Stomach (tissue), 4 donors: ENCODE measurements at regions not wholly inside any gene's neighbourhood (a gene's known extent, or its start where the extent isn't known, plus 50 kb on each side); places are given as distances from the start of the nearest gene placed in this dataset.
"Not testable (repeated sequence)": the region's sequence is repeated elsewhere in the genome, so short reads cannot be mapped to it uniquely, and the experiment has no call there.

Experiments
- POLR2A ChIP-seq, 4 donors: fragments of 450-650 bp; IDR thresholded peaks; one replicate each; pipeline ENCODE4 v1.6.1; 2016; ENCODE audit warnings: antibody characterized with exemption in 4 of 4, control low read depth in 2 of 4, mild to moderate bottlenecking in 1 of 4, moderate library complexity in 1 of 4
- TF ChIP-seq, protein P1 (sequence below), 7 experiments: fragments of 450-650 bp in 4 of 7; fragments of 200-600 bp in 3 of 7; sonication (generic) in 3 of 7; IDR thresholded peaks; one replicate each; pipeline ENCODE4 v1.5.1; 2016 to 2019; ENCODE audit warnings: antibody characterized with exemption in 7 of 7, control low read depth in 2 of 7, mild to moderate bottlenecking in 1 of 7

DNA sequence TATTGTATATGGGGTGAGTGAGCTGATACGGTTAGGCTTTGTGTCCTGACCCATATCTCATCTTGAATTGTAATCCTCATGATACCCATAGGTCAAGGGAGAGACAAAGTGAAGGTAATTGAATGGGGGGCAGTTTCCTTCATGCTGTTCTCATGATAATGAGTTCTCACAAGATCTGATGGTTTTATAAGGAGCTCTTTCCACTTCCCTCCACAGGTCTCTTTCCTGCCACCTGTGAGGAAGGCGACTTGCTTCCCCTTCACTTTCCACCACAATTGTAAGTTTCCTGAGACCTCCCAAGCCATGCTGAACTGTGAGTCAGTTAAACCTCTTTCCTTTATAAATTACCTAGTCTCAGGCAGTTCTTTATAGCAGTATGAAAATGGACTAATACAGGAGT, 255.1 kb upstream of the PAPPA start:
- TF ChIP-seq, protein P1, sequence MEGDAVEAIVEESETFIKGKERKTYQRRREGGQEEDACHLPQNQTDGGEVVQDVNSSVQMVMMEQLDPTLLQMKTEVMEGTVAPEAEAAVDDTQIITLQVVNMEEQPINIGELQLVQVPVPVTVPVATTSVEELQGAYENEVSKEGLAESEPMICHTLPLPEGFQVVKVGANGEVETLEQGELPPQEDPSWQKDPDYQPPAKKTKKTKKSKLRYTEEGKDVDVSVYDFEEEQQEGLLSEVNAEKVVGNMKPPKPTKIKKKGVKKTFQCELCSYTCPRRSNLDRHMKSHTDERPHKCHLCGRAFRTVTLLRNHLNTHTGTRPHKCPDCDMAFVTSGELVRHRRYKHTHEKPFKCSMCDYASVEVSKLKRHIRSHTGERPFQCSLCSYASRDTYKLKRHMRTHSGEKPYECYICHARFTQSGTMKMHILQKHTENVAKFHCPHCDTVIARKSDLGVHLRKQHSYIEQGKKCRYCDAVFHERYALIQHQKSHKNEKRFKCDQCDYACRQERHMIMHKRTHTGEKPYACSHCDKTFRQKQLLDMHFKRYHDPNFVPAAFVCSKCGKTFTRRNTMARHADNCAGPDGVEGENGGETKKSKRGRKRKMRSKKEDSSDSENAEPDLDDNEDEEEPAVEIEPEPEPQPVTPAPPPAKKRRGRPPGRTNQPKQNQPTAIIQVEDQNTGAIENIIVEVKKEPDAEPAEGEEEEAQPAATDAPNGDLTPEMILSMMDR (IDR thresholded peaks at IDR 0.05): not testable (repeated sequence)
- not testable (repeated sequence) for TF ChIP-seq POLR2A (IDR thresholded peaks at IDR 0.05)
